ENCODE measurements at regions not wholly inside any gene's neighbourhood (a gene's known extent, or its start where the extent isn't known, plus 50 kb on each side); places are given as distances from the start of the nearest gene placed in this dataset.

- TF ChIP-seq CTCF (IDR thresholded peaks at IDR 0.05) (no peak), POLR2AphosphoS5 (IDR thresholded peaks at IDR 0.05) (no peak)
These were observed 94.9 kb upstream of the UNC5C start for GRCh38 chr4:95643627-95644026.
